OCI-LY1 (cell line): ENCODE measurements at regions not wholly inside any gene's neighbourhood (a gene's known extent, or its start where the extent isn't known, plus 50 kb on each side); places are given as distances from the start of the nearest gene placed in this dataset.

Experiments used
- EZH2 ChIP-seq: fragments of 200-600 bp; sonication (generic), shearing (Covaris generic); IDR thresholded peaks from 2 replicates; pipeline ENCODE4 v1.8.0; 2017; ENCODE audit warnings: borderline replicate concordance, mixed run types, mild to moderate bottlenecking, antibody characterized with exemption, low read length, moderate library complexity, mixed read lengths
- TF ChIP-seq, protein P1 (sequence below): fragments of 200-600 bp; sonication (generic), shearing (Covaris generic); IDR thresholded peaks from 2 replicates; pipeline ENCODE4 v1.5.1; 2017; ENCODE audit warnings: mild to moderate bottlenecking, antibody characterized with exemption, low read length, moderate library complexity, mixed read lengths

DNA sequence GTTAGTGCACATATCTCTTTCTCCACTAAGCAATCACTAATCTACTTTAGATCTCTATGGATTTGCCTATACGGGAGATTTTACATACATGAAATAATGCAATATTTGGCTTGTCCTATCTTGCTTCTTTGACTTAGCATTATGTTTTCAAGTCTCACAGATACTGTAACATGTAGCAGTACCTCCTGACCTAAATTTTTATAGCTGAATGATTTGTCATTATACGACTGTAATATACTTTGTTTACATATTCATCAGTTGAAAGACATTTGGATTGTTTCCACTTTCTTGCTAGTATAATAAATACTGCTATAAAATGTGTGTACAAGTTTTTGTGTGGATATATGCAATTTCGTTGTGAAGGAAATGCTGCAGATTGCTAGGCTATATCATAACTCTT, 1520.8 kb upstream of the CDH6 start:
- TF ChIP-seq, protein P1, sequence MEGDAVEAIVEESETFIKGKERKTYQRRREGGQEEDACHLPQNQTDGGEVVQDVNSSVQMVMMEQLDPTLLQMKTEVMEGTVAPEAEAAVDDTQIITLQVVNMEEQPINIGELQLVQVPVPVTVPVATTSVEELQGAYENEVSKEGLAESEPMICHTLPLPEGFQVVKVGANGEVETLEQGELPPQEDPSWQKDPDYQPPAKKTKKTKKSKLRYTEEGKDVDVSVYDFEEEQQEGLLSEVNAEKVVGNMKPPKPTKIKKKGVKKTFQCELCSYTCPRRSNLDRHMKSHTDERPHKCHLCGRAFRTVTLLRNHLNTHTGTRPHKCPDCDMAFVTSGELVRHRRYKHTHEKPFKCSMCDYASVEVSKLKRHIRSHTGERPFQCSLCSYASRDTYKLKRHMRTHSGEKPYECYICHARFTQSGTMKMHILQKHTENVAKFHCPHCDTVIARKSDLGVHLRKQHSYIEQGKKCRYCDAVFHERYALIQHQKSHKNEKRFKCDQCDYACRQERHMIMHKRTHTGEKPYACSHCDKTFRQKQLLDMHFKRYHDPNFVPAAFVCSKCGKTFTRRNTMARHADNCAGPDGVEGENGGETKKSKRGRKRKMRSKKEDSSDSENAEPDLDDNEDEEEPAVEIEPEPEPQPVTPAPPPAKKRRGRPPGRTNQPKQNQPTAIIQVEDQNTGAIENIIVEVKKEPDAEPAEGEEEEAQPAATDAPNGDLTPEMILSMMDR, result no peak
- no peak for TF ChIP-seq EZH2
